ENCODE measurements at regions not wholly inside any gene's neighbourhood (a gene's known extent, or its start where the extent isn't known, plus 50 kb on each side); places are given as distances from the start of the nearest gene placed in this dataset.

DNA sequence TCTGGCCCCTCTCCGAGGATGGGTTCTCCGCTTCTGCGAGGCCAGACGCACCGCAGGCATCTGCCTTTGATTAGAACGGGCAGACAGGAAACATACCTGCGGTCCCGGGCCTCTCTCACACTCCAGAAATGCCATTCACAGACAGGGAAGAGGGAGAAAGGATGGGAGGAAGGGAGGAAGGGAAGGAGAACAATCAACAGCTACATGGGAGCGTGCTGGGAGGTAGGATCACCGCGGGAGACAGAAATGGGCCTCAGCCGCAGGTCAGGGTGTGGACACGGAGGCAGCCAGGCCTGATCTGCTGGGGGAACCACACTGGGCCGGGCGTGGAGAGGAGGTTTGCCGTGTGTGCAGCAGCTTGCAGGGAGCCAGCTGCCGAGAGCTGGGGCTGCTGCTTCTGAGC lies 90.7 kb upstream of the RGMA start:
- TF ChIP-seq, protein P1, sequence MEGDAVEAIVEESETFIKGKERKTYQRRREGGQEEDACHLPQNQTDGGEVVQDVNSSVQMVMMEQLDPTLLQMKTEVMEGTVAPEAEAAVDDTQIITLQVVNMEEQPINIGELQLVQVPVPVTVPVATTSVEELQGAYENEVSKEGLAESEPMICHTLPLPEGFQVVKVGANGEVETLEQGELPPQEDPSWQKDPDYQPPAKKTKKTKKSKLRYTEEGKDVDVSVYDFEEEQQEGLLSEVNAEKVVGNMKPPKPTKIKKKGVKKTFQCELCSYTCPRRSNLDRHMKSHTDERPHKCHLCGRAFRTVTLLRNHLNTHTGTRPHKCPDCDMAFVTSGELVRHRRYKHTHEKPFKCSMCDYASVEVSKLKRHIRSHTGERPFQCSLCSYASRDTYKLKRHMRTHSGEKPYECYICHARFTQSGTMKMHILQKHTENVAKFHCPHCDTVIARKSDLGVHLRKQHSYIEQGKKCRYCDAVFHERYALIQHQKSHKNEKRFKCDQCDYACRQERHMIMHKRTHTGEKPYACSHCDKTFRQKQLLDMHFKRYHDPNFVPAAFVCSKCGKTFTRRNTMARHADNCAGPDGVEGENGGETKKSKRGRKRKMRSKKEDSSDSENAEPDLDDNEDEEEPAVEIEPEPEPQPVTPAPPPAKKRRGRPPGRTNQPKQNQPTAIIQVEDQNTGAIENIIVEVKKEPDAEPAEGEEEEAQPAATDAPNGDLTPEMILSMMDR (IDR thresholded peaks at IDR 0.05 in 2 of 3, conservative IDR thresholded peaks at IDR 0.05 in 1 of 3; ENCODE audit: borderline replicate concordance in 1 of 3, insufficient read depth in 1 of 3, low read depth in 2 of 3, low read length in 2 of 3) = no peak
- TF ChIP-seq, protein P2, sequence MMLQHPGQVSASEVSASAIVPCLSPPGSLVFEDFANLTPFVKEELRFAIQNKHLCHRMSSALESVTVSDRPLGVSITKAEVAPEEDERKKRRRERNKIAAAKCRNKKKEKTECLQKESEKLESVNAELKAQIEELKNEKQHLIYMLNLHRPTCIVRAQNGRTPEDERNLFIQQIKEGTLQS (IDR thresholded peaks at IDR 0.05) = no peak
- TF ChIP-seq SIN3A (IDR thresholded peaks at IDR 0.05; ENCODE audit: low read depth) (no peak), CBX3 (IDR thresholded peaks at IDR 0.05; ENCODE audit: low read depth) (no peak), POLR2A (IDR thresholded peaks at IDR 0.05; ENCODE audit: borderline replicate concordance, extremely low read depth, insufficient read depth, insufficient read length) (no peak)
- TF ChIP-seq, protein P3, sequence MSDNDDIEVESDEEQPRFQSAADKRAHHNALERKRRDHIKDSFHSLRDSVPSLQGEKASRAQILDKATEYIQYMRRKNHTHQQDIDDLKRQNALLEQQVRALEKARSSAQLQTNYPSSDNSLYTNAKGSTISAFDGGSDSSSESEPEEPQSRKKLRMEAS (IDR thresholded peaks at IDR 0.05) = no peak
